Breast epithelium (tissue), 3 donors: ENCODE measurements at regions not wholly inside any gene's neighbourhood (a gene's known extent, or its start where the extent isn't known, plus 50 kb on each side); places are given as distances from the start of the nearest gene placed in this dataset.

Experiments used
- CTCF ChIP-seq, 3 donors: fragments of 450-650 bp; IDR thresholded peaks; one replicate each; pipeline ENCODE4 v1.5.1; 2016 to 2017; ENCODE audit warnings: antibody characterized with exemption in 3 of 3, mild to moderate bottlenecking in 3 of 3, moderate library complexity in 3 of 3
- POLR2A ChIP-seq: fragments of 450-650 bp; IDR thresholded peaks from one replicate; pipeline ENCODE4 v1.6.1; 2016; ENCODE audit warnings: antibody characterized with exemption, mild to moderate bottlenecking, moderate library complexity
- POLR2AphosphoS5 ChIP-seq, 3 donors: sonication (generic); formaldehyde crosslinking; IDR thresholded peaks; one replicate each; pipeline ENCODE4 v1.6.1; 2017; ENCODE audit warnings: antibody characterized with exemption in 3 of 3

GRCh38 chr6:18047406-18047805 lies 60.0 kb upstream of the KIF13A start:
- TF ChIP-seq POLR2AphosphoS5 (IDR thresholded peaks at IDR 0.05) (no peak), CTCF (IDR thresholded peaks at IDR 0.05) (no peak), POLR2A (no peak)
